Stimulated activated CD4-positive, alpha-beta T cell treated with anti-CD3 and anti-CD28 coated beads, Interleukin-1b, Interleukin-23, amount 100 ng/mL, for 4 hours (primary cell): ENCODE measurements at regions not wholly inside any gene's neighbourhood (a gene's known extent, or its start where the extent isn't known, plus 50 kb on each side); places are given as distances from the start of the nearest gene placed in this dataset.
"Not testable (repeated sequence)": the region's sequence is repeated elsewhere in the genome, so short reads cannot be mapped to it uniquely, and the experiment has no call there.

Source experiments
- DNase-seq, 2 donors: peaks; one replicate each; pipeline ENCODE4 v3.0.0-alpha.2; 2020; ENCODE audit warnings: low read depth in 2 of 2

DNA sequence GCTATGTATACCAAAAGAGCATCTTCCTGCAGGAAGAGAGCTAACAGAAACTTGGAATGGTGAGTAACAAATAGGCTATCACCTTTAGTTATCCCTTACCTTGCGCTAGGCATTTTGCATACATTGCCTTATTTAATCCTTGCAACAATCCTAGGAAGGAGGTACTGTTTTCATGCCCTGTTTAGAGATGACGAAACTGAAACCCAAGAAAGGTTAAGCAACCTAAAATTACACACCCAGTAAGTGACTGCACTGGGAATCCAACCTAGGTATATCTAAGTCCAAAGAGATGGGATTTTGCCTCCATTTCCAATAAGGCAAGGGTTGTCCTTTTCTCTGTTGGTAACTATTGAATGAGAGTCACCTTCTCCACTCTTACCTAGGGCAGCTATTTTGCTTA lies 144.5 kb downstream of the TM2D1 start:
- no peak for DNase-seq

DNA sequence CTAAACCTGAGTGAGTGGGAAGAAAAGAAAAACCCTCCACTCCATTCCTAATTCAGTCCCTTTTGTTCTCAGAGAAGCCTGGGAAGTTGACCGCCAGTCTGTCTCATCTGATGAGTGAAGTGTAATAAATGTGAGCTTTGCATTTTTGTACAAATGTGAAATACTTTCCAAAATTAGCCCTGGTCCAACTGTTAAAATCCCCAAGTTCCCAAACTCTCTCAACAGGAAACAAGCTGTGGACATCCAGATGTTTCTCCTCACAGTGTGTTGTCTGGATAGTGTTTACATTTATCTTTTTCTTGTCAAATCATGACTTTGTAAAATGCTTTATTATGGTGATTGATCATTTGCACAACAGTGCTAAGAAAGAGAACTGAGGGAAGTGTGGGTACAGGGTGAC lies 145.1 kb downstream of the TM2D1 start:
- DNase-seq = no peak

DNA sequence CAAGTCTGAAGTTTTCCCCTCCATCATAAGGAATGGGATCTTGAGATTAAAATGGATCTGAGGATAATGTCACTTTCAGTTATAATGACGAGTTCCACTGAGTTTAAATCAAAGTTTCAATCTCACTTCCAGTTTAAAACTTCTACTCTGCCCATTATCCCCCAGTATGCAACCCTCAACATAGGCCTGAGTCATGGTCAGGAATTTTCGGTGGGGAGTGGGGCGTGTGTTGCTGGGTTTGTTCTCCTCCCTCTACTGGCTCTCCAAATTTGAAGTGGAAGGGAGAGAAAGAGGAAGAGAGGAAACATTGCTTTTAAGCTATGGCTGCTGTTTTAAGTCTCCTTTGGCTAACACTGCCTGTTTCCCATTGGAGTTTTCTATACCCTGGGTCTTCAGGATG lies 152.9 kb downstream of the TM2D1 start:
- no peak for DNase-seq

DNA sequence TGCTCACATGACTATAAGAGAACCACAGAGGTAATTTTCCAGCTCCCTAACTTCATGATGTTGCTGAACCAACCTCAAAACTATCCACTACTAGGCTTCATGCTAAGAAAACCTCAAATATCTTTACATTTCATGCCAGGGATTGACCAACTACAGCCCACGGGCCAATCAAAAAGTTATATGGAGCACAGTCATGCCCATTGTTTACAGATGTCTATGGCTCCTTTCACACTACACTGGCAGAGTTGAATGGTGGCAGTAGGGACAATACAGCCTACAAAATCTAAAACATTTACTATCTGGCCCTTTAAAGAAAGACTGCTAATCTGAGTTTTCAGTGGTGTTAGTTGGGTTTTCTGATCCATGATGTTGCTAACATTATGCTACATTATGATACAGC lies 154.8 kb downstream of the TM2D1 start:
- DNase-seq = no peak

DNA sequence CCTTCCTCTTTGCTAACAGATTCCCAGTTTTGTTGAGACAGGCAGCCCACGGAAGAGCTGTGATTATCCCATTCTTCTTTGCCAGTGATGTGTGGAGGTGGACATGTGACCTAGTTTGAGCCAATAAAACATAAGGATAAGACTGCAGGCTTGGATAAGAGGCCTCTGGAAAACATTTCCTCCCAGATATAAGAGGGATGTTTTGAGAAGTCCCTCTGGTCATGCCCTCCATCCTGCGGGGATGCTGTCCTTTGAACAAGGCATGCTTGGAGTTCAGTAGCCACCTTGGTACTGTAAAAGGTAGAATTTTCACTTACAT lies 155.7 kb downstream of the TM2D1 start:
- no peak for DNase-seq

DNA sequence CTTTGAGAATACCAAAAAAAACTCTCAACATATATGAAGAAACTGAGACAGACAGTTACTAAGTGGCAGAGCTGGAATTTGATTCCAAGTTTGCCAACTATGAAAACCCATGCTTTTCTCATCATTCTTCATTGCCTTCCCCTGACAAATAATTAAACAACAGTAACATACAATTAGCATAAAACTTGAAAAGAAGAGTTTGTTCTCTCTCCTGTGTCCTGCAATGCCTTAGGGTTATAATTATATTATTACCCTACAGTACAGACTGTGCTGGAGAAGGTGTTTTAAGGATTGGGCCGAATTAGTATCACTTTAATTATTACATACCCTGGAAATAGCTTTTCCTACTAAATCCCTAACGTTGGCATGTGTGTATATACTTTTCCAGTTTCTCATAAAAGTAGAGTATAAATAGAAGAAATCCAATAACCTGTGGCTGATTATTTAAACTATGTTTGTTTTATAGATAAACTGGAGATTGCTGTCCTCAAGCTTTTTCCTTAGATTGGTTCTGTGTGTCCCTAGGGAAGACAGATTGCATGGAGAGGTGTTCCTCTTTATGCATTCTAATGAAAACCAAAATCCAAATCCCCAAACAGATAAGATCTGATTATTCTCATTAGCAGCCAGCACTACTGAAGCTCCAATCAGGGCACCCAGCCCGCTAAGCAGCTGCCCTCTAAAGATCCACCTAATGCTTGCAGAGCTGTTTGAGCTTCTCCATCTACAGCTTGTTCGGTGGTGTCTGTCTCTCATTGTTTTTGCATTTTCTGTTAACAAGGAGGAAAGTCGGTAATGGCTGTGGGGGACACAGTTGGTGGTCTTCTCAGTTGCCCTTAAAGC lies 156.3 kb downstream of the TM2D1 start:
- no peak for DNase-seq

DNA sequence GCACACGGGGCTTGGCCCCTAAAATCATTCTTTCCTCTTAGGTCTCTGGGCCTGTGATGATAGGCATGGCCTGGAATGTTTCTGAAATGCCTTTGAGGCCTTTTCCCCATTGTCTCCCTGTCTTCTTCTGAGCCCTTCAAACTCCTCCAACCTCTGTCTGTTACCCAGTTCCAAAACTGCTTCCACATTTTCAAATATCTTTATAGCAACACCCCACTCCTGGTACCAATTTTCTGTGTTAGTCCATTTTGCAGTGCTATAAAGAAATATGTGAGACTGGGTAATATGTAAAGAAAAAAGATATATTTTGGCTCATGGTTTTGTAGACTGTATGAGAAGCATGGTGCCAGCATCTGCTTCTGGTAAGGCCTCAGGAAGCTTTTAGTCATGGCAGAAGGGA lies 158.8 kb downstream of the TM2D1 start:
- DNase-seq = no peak

DNA sequence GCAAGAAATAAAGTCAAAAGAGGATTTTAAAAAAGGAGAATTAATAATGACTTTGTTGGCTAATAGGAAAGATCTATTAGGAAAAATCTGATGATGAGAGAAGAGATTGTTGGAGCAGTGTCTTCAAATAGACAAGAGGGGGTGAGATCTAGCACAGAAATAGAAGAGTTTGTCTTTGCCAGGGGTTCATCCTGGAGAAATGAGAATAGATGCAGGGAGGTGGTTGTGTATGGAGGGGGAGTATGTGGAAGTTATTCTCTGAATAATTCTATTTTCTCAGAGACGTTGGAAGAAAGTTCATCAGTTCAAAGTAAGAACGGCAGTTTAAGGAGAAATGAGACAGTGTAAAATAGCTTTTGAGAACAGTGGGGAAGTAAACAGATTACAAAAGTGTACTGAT lies 161.3 kb downstream of the TM2D1 start:
- DNase-seq = no peak

DNA sequence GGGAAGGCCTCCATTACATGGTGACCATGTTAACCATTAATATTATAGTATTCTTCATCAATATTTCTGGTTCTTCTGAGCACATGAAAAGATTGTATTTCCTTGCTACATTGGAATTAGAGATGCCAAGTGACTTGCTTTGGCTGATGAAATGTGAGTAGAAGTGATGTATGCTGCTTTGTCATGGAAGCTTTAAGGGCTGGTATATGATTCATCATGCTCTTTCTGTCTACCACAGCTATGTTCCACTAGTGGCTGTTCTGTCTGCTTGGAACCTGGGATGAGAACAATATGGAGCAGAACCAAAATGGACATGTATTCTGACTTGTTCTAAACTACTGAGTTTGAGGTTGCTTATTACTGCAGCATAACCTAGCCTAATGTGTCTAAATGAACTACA lies 163.3 kb downstream of the TM2D1 start:
- no peak for DNase-seq

DNA sequence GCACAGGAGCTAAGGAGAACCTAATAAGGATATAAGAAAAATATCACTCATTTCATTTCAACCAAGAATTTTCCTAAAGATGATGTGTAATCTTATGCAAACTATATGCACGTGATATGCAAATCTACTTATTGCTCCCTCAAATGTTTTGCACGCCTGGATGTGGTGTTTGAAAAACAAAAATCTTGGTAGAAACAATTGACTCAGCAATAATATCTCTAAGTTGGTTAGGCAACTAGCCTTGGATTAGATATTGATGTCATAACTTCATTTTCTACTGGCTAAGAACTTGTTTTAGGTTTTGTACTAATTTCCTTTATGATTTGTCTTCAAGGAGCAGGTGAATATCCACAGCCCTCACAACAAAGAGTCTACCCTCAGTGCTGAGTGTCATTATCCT lies 164.6 kb downstream of the TM2D1 start:
- DNase-seq = no peak

DNA sequence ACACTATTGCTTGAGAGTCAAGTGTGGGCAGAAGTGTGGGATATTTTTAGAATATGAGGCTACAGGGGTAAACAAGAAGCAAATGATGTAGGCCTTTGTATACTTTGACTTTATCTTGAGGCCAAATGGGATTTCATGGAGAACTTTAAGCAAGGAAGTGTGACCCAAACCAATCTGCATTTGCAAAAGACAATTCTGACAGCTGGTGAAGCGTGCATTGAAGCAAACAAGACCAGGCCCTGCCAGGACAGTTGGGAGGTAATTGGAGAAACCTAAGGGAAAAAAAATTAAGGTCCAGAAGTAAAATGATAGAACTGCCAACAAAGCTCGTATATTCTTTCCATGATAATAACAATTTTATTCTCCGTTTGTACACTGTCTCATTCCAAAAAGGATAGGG lies 168.3 kb downstream of the TM2D1 start:
- no peak for DNase-seq

DNA sequence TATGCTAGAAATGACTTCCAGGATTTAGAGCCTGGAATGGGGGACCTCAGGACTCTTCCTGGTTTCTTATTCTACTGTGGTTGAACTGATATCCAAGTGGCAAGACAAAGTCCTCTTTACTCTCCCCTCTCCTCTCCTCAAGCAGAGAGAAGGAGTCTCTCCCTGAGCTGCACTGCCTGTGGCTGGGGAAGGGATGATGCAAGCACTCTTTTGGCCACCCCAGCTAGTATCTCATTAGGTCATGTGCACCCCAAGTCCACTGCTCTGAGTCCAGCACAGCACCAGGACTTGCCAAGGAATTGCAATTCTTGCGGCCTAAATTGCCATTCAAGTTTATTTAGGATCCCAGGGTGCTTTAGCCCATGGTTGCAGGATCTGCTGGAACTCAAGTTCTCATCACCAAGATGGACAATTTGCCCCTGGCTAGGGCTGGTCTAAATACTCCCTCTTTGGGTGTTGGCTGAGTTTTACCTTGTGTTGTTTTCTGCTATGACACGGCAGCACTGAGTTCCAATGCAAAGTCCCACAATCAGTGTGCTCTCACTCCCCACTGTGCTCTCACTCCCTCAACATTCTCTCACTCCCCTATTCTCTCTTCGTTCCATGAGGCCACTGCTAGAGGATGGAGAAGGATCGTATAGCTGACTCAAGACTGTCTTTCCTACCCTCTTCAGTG lies 172.2 kb downstream of the TM2D1 start:
- DNase-seq = no peak

DNA sequence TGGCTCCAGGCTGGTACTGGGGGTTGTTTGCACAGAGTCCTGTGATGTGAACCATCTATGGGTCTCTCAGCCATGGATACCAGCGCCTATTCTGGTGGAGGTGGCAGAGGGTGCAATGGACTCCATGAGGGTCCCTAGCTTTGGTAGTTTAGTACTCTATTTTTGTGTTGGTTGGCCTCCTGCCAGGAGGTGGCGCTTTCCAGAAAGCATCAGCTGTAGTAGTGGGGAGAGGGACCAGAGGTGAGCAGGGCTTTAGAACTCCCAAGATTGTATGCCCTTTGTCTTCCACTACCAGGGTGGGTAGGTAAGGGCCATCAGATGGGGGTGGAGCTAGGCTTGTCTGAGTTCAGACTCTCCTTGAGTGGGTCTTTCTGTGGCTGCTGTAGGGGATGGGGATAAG lies 177.6 kb downstream of the TM2D1 start:
- DNase-seq = not testable (repeated sequence)

DNA sequence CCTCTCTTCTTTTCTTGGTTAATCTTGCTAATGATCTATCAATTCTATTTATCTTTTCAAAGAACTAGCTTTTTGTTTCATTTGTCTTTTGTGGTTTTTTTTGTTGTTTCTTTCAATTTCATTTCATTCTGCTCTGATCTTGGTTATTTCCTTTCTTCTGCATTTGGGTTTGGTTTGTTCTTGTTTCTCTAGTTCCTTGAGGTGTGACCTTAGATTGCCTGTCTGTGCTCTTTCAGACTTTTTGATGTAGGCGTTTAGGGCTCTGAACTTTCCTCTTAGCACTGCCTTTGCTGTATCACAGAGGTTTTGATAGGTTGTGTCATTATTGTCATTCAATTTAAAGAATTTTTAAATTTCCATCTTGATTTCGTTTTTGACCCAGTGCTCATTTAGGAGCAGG lies 180.1 kb downstream of the TM2D1 start:
- DNase-seq = not testable (repeated sequence)

DNA sequence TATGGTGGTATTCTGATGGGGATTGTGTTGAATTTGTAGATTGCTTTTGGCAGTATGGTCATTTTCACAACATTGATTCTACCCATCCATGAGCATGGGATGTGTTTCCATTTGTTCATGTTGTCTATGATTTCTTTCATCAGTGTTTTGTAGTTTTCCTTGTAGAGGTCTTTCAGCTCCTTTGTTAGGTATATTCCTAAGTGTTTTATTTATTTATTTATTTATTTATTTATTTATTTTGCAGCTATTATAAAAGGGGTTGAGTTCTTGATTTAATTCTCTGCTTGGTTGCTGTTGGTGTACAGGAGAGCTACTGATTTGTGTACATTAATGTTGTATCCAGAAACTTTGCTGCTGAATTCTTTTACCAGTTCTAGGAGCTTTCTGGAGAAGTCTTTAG lies 181.4 kb downstream of the TM2D1 start:
- DNase-seq = not testable (repeated sequence)

DNA sequence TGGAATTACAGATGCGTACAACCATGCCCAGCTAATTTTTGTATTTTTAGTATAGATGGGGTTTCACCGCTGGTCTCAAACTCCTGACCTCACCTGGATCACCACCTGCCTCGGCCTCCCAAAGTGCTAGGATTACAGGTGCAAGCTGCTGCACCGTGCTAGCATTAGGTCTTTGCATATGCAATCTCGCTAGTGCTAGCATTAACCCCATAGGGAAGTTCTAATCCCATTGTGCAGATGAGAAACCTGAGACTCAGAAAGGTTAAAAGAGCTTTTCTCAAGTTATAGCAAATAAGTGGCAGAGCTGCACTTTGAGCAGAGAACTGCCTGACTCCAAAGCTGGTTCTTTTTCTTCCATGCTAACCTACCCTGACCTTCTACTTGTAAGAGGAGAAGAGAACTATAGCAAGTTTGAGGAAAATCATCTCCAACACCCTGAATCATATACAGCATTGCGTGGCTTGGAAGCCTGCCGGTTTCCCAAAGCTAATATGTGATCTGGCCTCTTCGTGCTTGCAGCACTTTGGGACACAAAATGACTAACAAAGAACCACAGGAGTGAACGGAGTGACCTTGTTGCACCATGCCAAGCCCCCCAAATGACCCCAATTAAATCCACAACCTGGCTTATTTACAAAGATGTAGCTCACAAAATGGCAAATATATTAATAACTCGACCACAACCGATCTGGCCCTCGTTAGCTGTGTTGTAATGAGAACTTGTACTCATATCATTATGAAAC lies 185.1 kb downstream of the TM2D1 start:
- no peak for DNase-seq

DNA sequence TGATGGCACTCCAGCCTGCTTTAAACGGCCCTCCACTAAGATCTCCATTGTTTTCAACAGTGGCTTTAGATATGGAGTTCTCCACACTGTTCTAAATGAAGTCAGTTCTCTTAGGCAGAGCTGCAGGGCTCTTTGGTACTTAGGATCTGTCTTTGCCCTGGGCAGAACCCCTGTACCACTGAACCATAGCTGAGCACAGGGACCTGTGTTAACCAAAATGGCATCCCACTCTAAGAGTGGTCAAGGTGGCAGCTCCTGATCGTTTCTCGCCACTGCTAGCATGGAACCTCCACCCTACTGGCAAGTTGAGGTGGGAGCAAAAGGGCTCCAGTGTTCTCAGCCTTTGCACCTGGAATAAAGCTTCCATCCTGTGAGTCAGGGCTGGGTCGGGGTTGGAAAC lies 186.7 kb downstream of the TM2D1 start:
- no peak for DNase-seq

DNA sequence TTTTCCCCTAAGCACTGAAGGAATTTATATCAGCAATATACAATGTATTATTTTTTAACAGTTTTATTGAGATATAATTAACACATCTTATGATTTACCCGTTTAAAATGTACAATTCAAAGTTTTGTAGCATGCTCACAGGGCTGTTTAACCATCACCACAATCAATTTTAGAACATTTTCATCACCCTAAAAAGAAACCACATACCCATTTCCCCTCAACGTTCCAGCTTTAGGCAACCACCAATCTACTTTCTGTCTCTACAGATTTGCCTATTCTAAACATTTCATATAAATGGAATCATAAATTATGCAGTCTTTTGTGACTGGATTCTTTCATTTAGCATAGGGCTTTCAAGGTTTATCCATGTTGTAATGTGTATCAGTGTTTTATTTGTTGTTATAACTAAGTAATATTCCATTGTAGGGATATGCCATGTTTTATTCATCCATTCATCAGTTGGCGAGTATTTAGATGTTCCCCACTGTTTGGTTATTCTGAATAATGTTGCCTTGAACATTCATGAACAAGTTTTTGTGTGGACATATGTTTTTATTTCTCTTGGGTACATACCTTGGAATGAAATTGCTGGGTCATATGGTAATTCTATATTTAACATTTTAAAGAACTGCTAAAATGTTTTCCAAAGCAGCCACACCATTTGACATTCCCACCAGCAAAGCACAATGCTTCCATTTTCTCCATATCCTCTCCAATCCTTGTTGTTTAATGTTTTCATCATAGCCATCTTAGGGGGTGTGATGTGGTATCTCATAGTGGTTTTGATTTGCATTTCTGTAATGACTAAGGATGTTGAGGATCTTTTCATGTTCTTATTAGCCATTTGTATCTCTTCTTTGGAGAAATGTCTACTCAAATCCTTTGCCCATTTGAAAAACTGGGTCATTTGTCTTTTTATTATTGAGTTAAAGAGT lies 188.5 kb downstream of the TM2D1 start:
- no peak for DNase-seq

DNA sequence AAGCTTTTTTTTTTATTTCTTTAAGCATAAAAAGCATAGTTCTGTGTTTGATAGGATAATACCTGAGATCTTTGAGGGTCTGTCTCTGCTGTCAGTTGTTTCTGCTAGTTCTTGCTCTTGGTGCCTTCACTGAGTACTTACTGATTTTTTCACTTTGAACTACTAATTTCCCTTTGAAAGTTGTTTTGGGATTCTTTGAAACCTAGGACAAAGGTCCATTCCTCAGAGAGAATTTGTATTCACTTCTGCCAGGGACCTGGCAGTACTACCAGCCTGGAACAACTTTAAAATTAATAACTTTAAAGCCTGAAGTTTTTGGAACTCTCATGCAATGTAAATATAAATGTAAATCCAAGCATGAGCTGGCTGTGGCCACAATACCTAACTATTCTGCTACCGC lies 190.1 kb downstream of the TM2D1 start:
- DNase-seq = no peak

DNA sequence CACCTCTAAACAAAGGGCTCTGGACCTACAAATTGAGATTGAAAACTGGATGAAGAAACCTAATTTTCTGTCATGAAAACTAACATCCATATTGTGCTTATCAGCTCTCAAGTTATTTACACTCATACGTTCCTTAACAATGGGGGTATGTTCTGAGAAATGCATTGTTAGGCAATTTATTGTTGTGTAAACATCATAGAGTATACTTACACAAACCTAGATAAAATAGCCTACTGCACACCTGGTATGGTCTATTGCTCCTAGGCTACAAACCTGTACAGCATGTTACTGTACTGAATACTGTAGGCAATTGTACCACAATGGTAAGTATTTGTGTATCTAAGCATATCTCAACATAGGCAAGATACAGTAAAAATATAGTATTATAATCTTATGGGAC lies 191.4 kb downstream of the TM2D1 start:
- no peak for DNase-seq

DNA sequence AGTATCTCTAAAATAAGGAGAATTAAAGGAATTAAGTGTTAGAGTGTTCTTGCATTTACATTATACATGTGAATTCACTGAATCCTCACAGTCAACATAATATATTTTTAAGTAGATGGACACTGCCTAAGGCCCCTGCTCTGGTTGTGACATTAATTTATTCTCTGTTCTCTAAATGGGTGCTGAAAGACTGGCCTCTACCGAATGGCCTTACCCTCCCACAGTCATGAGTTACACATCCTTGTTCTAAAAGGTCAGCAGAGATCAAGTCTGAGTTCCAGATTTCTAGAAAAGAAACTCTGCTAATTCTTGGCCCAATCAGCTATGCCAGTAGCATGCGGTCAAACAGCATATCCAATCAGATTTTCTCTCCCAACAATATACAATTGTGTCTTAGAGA lies 193.2 kb downstream of the TM2D1 start:
- no peak for DNase-seq
